KOPT-K1 (cell line): ENCODE measurements at regions not wholly inside any gene's neighbourhood (a gene's known extent, or its start where the extent isn't known, plus 50 kb on each side); places are given as distances from the start of the nearest gene placed in this dataset.

Source experiments
- H3K27ac ChIP-seq: fragments of 200-600 bp; sonication (generic); 2 replicates; pipeline ENCODE4 v1.5.1; 2016; ENCODE audit warnings: antibody characterized with exemption, mild to moderate bottlenecking, low read depth, low read length; ENCODE audit not compliant: poor library complexity, severe bottlenecking
- H3K36me3 ChIP-seq: fragments of 200-600 bp; sonication (generic); 2 replicates; pipeline ENCODE4 v1.5.1; 2017; ENCODE audit warnings: antibody characterized with exemption, mild to moderate bottlenecking, low read length, moderate library complexity; ENCODE audit not compliant: insufficient read depth
- H3K9me3 ChIP-seq: fragments of 200-600 bp; sonication (generic); 2 replicates; pipeline ENCODE4 v1.5.1; 2017; ENCODE audit warnings: antibody characterized with exemption, low read length, mild to moderate bottlenecking; ENCODE audit not compliant: insufficient read depth, poor library complexity, severe bottlenecking

GRCh38 chr1:43057567-43057966 lies 98.9 kb upstream of the SLC2A1 start:
- no peak overlapping the region for H3K27ac ChIP-seq
- no peaks in the 10 kb centered on the region for H3K36me3 ChIP-seq
- no peaks in the 10 kb centered on the region for H3K9me3 ChIP-seq

- H3K9me3 ChIP-seq, result no peaks in the 10 kb centered on the region
- H3K27ac ChIP-seq, result no peak overlapping the region
- no peaks in the 10 kb centered on the region for H3K36me3 ChIP-seq
Observed at GRCh38 chr1:43056981-43057391, 98.3 kb upstream of the SLC2A1 start.

DNA sequence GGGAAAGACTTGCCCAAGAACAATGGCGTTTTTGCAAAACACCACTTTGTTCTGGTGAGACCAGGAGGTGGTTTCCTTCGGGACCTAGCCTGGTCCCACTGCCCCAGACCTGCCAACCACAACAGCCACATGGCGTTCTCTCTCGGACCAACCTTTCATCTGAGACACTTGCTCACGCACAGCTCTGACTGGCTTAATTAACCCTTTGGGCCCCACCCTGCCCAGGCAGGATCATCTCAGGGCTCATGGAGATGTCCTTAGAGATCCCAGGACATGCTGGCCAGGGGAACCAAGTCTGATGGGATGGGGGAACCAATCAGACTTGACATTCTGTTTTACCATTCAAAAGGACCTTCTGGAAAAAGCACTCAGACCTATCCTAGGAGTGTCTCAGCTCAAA lies 97.8 kb upstream of the SLC2A1 start:
- Histone ChIP-seq H3K9me3 (no peaks in the 10 kb centered on the region), H3K27ac (no peak overlapping the region), H3K36me3 (no peaks in the 10 kb centered on the region)

- Histone ChIP-seq H3K27ac (no peak overlapping the region), H3K9me3 (no peaks in the 10 kb centered on the region)
Observed at GRCh38 chr1:43054961-43055360, 96.3 kb upstream of the SLC2A1 start.

DNA sequence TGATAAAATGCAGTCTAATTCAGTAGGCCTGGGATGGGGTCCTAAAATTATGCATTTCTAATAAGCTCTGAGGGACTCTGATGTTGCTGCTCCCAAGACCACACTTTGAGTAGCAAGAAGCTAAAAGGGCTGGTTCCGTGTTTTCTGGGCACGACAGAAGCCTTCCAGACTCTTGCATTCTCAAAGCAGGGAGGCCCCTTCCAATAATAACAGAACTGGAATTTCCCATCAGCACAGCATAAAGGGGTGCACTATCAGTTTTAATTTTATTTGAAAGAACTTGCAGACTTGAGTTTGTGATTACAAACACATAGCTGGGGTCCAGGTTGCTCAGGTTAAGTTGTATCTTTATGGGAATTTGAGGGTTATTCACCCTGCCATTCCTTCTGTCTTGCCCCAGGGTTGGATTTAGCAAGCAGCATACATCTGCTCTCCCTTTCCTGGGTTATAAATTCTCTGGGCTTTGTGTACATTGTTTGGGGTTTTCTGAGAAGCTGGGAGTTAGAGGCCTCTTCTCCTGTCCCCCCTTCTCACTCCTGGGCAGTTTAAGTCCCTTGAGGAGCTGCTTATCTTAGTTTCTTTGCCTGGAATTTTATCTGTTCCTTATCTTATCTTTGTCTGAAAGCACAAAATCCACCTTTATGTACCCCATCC lies 94.2 kb upstream of the SLC2A1 start:
- Histone ChIP-seq H3K36me3 (no peaks in the 10 kb centered on the region), H3K9me3 (no peaks in the 10 kb centered on the region), H3K27ac (no peak overlapping the region)

More at GRCh38 chr1:43054961-43055360, 96.3 kb upstream of the SLC2A1 start:
- H3K36me3 ChIP-seq, result no peaks in the 10 kb centered on the region

GRCh38 chr1:43052322-43052721 lies 93.7 kb upstream of the SLC2A1 start:
- Histone ChIP-seq H3K27ac (no peak overlapping the region), H3K9me3 (no peaks in the 10 kb centered on the region), H3K36me3 (no peaks in the 10 kb centered on the region)

GRCh38 chr1:43049481-43049880 lies 90.8 kb upstream of the SLC2A1 start:
- Histone ChIP-seq H3K9me3 (no peaks in the 10 kb centered on the region), H3K27ac (no peak overlapping the region), H3K36me3 (no peaks in the 10 kb centered on the region)

- H3K36me3 ChIP-seq, result no peaks in the 10 kb centered on the region
- no peaks in the 10 kb centered on the region for H3K9me3 ChIP-seq
- H3K27ac ChIP-seq, result no peak overlapping the region
Observed at GRCh38 chr1:43048601-43049011, 89.9 kb upstream of the SLC2A1 start.

DNA sequence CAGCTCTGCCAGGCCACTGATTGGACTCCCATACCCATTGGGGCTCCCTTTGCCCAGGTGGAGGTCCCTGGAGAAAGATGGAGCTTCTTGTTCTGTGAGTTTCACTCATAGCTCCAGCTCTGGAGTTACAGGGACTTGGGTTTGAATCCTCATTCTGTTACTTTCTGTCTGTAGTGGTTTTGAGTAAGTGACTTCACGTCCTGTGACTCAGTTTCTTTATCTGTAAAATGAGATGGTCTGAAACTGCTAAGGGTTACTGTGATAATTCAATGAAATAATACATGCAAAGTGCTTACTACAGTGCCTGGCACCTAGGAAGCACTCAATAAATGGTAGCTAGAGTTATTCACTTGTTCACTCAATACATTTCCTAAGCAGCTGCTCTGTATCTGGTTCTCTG lies 88.5 kb upstream of the SLC2A1 start:
- H3K9me3 ChIP-seq, result no peaks in the 10 kb centered on the region
- H3K36me3 ChIP-seq, result no peaks in the 10 kb centered on the region
- no peak overlapping the region for H3K27ac ChIP-seq

GRCh38 chr1:43044572-43045361 lies 86.1 kb upstream of the SLC2A1 start:
- Histone ChIP-seq H3K36me3 (no peaks in the 10 kb centered on the region), H3K27ac (no peak overlapping the region), H3K9me3 (no peaks in the 10 kb centered on the region)

- H3K27ac ChIP-seq, result no peak overlapping the region
- no peaks in the 10 kb centered on the region for H3K36me3 ChIP-seq
- no peaks in the 10 kb centered on the region for H3K9me3 ChIP-seq
Observed at GRCh38 chr1:43043695-43044094, 85.0 kb upstream of the SLC2A1 start.

GRCh38 chr1:43042773-43043457 lies 84.2 kb upstream of the SLC2A1 start:
- no peaks in the 10 kb centered on the region for H3K9me3 ChIP-seq
- no peaks in the 10 kb centered on the region for H3K36me3 ChIP-seq
- no peak overlapping the region for H3K27ac ChIP-seq

DNA sequence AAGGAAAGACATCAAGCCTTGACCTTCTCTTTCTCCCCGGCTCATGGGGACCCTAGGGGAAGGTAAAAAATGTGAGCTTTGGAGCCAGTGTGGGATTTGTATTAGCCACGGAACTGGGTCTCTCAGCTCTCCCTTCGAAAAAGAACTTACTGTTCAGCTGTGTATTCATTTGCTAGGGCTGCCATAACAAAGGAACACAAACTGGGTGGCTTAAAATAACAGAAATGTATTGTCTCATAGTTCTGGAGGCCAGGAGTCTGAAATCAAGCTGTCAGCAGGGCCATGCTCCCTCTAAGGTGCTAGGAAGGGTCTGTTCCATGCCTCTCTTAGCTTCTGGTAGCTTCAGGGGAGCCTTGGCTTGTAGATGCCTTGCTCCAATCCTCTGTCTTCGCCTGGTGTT lies 83.5 kb upstream of the SLC2A1 start:
- Histone ChIP-seq H3K36me3 (no peaks in the 10 kb centered on the region), H3K27ac (no peak overlapping the region), H3K9me3 (no peaks in the 10 kb centered on the region)

- Histone ChIP-seq H3K27ac (no peak overlapping the region), H3K36me3 (no peaks in the 10 kb centered on the region), H3K9me3 (no peaks in the 10 kb centered on the region)
Observed at GRCh38 chr1:43041591-43041990, 82.9 kb upstream of the SLC2A1 start.

DNA sequence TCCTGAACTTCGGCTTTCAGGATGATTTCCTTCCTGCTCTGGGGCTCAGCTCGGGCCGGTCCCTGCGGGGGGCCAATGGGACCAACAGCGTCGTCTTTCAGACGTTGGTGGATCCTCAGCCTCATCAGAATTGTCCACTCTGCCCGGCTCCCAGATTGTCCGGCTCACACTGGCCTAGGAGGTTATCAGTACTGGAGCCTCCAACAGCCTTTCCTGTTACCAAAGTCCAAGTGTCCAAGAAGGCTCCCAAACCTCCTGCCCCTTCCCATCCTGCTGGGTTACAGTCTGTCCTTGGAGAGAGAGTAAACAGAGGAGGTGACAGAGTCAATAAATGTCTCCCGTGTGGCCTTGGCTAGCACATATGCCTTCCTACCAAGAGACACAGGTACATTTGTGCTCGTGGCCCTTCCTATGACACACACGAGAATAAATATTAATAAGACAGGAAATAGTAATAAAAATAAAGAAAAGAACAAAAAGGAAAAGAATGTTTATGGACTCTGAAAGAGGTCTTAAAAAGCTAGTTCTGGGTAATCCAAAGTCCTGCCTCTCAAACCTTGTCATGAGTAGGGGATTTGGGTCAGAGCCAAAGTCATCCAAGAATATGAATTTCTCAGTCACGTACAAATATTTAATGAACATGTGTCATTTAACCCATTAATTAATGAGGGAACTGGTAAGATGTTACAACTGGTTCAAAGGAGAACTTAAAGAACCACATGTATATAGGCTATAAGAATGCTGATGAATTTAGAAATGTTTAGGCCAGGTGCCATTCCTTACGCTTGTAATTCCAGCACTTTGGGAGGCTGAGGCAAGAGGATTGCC lies 80.8 kb upstream of the SLC2A1 start:
- no peaks in the 10 kb centered on the region for H3K36me3 ChIP-seq
- H3K9me3 ChIP-seq, result no peaks in the 10 kb centered on the region
- no peak overlapping the region for H3K27ac ChIP-seq
